Keratinocyte (primary cell): ENCODE measurements at regions not wholly inside any gene's neighbourhood (a gene's known extent, or its start where the extent isn't known, plus 50 kb on each side); places are given as distances from the start of the nearest gene placed in this dataset.

ENCODE experiments used
- DNase-seq: peaks from one replicate; pipeline ENCODE4 v3.0.0-alpha.2; 2011; ENCODE audit warnings: low read depth, missing footprints, low spot score
- FAIRE-seq: peaks from 2 replicates; lab custom pipeline; 2011; peaks lifted over from hg19 to GRCh38; lab: Jason Lieb, UNC
- H2AFZ ChIP-seq: 2 replicates; pipeline ENCODE4 v1.6.0; 2012; ENCODE audit warnings: low read length, control low read depth, inconsistent platforms; ENCODE audit not compliant: control insufficient read depth
- H3K27ac ChIP-seq: 2 replicates; pipeline ENCODE4 v1.5.1; 2011; ENCODE audit warnings: low read length; ENCODE audit not compliant: control insufficient read depth, insufficient read depth
- H3K27me3 ChIP-seq: 3 replicates; pipeline ENCODE4 v1.6.0; 2011; ENCODE audit warnings: low read length; ENCODE audit not compliant: control insufficient read depth, insufficient read depth; ENCODE audit errors: extremely low read depth
- H3K36me3 ChIP-seq, 2 experiments: 2 replicates in 1 of 2; 3 replicates in 1 of 2; pipeline ENCODE4 v1.5.1; 2011; ENCODE audit warnings: low read length in 2 of 2, mild to moderate bottlenecking in 1 of 2; ENCODE audit not compliant: control insufficient read depth in 2 of 2, insufficient read depth in 2 of 2; ENCODE audit errors: extremely low read depth in 1 of 2
- H3K4me1 ChIP-seq: 3 replicates; pipeline ENCODE4 v1.5.1; 2011; ENCODE audit warnings: low read length; ENCODE audit not compliant: control insufficient read depth, insufficient read depth; ENCODE audit errors: extremely low read depth
- H3K4me2 ChIP-seq: 3 replicates; pipeline ENCODE4 v1.6.0; 2011; ENCODE audit warnings: low read depth, low read length; ENCODE audit not compliant: control insufficient read depth, insufficient read depth; ENCODE audit errors: extremely low read depth
- H3K4me3 ChIP-seq, 3 experiments: fragments of 200-600 bp in 1 of 3; sonication (generic) in 1 of 3; 2 replicates in 2 of 3; 3 replicates in 1 of 3; pipeline ENCODE4 v1.5.1; 2011 to 2016; ENCODE audit warnings: low read length in 3 of 3, mild to moderate bottlenecking in 3 of 3, control low read depth in 2 of 3, inconsistent platforms in 1 of 3, low read depth in 1 of 3, mixed read lengths in 1 of 3, mixed run types in 1 of 3, moderate library complexity in 1 of 3; ENCODE audit not compliant: control insufficient read depth in 2 of 3, insufficient read depth in 2 of 3; ENCODE audit errors: extremely low read depth in 1 of 3
- H3K79me2 ChIP-seq: 2 replicates; pipeline ENCODE4 v1.6.0; 2012; ENCODE audit warnings: low read length; ENCODE audit not compliant: control insufficient read depth, insufficient read depth
- H3K9ac ChIP-seq: 3 replicates; pipeline ENCODE4 v1.6.0; 2011; ENCODE audit warnings: low read length; ENCODE audit not compliant: control insufficient read depth, insufficient read depth; ENCODE audit errors: extremely low read depth
- H3K9me1 ChIP-seq: 3 replicates; pipeline ENCODE4 v1.6.0; 2011; ENCODE audit warnings: low read length; ENCODE audit not compliant: control insufficient read depth, insufficient read depth; ENCODE audit errors: extremely low read depth
- H3K9me3 ChIP-seq: 2 replicates; pipeline ENCODE4 v1.5.1; 2012; ENCODE audit warnings: low read depth, low read length; ENCODE audit not compliant: control insufficient read depth
- H4K20me1 ChIP-seq: 3 replicates; pipeline ENCODE4 v1.6.0; 2011; ENCODE audit warnings: low read length; ENCODE audit not compliant: control insufficient read depth, insufficient read depth; ENCODE audit errors: extremely low read depth
- EZH2 ChIP-seq: IDR thresholded peaks from one replicate; pipeline ENCODE4 v1.6.1; 2012; ENCODE audit warnings: inconsistent platforms, mild to moderate bottlenecking, low read length, moderate library complexity
- dilution Hi-C: fragments of 300-500 bp; cut with MboI; formaldehyde crosslinking; loops from one replicate; pipeline ENCODE4 v1.7.0; 2020; ENCODE audit warnings: low sequenced_read_pairs; ENCODE audit not compliant: extremely low pct_ligation_motif_present
- TF ChIP-seq, protein P1 (sequence below), 3 experiments: IDR thresholded peaks in 1 of 3; conservative IDR thresholded peaks in 1 of 3; optimal IDR thresholded peaks in 1 of 3; 2 replicates in 2 of 3; 3 replicates in 1 of 3; pipeline versions ENCODE3 to v1.5.1; 2011; ENCODE audit warnings: low read length in 3 of 3, mild to moderate bottlenecking in 3 of 3, moderate library complexity in 2 of 3, control low read depth in 1 of 3, inconsistent platforms in 1 of 3; ENCODE audit not compliant: insufficient read depth in 2 of 3; ENCODE audit errors: extremely low read depth in 1 of 3

DNA sequence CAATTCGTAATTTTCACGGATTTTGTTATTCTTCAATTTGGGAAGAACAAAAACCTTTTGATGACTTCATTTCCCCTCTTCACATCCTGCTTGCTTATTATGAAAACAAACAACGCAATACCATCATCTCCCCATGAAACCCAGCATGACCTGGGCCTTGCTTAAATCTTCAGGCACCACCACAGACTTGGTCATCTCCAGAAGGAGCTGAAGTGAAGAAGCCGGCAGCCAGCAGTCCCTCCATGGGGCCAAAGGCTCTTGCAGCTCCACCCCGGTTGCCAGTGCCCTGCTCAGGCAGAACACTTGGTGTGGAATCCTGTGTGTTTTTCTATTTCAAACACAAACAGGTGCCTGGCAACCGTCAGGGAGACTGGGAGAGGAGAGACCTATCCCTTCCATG is 982.9 kb upstream of the TMEM132C start:
- DNase-seq (no peak), FAIRE-seq (no peak)
- H4K20me1 ChIP-seq = no peaks in the 10 kb centered on the region
- peak overlapping the region; percentile 84 for H3K27ac ChIP-seq
- TF ChIP-seq, protein P1, sequence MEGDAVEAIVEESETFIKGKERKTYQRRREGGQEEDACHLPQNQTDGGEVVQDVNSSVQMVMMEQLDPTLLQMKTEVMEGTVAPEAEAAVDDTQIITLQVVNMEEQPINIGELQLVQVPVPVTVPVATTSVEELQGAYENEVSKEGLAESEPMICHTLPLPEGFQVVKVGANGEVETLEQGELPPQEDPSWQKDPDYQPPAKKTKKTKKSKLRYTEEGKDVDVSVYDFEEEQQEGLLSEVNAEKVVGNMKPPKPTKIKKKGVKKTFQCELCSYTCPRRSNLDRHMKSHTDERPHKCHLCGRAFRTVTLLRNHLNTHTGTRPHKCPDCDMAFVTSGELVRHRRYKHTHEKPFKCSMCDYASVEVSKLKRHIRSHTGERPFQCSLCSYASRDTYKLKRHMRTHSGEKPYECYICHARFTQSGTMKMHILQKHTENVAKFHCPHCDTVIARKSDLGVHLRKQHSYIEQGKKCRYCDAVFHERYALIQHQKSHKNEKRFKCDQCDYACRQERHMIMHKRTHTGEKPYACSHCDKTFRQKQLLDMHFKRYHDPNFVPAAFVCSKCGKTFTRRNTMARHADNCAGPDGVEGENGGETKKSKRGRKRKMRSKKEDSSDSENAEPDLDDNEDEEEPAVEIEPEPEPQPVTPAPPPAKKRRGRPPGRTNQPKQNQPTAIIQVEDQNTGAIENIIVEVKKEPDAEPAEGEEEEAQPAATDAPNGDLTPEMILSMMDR (optimal IDR thresholded peaks at IDR 0.05 in 1 of 3, IDR thresholded peaks at IDR 0.05 in 1 of 3, conservative IDR thresholded peaks at IDR 0.05 in 1 of 3; ENCODE audit: extremely low read depth in 1 of 3, insufficient read depth in 2 of 3, low read length in 3 of 3) = no peak
- no peak for TF ChIP-seq EZH2
- no peaks in the 10 kb centered on the region for H3K27me3 ChIP-seq
- no peak overlapping the region for H3K9ac ChIP-seq
- dilution Hi-C loops = no loop called here
- H3K79me2 ChIP-seq = no peaks in the 10 kb centered on the region
- no peaks in the 10 kb centered on the region for H3K9me3 ChIP-seq
- no peaks in the 10 kb centered on the region for H3K36me3 ChIP-seq
- H2AFZ ChIP-seq = no peak overlapping the region
- H3K4me2 ChIP-seq = no peak overlapping the region
- H3K4me3 ChIP-seq = no peak overlapping the region
- H3K9me1 ChIP-seq = no peaks in the 10 kb centered on the region
- H3K4me1 ChIP-seq = peaks cover 15% of the 10 kb centered on the region

DNA sequence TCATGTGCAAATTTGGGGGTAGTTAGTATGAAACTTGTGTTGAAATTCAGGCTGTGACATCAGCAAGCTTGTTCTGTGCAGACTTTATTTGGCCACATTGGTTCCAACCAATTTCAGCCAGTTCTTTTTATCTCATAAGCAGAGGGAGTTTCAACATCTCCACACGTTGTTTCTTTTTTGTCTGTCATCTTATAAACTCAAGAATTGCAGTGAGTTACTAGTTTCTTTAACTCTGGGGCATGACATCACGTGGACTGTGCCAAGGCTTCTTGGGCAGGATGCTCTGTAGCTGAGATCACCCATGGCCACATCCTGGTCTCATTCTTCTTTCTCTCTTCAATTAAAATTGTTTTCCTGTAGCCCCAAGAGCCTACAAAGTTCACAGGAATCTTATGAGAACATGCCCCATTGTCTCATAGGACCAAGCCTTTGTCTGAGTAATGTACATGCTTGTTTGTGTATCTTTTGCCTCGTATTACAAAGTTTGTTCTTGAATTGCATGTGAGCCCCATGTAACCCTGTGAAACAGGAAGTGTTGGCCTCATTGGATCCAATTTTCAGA is 982.0 kb upstream of the TMEM132C start:
- H3K4me3 ChIP-seq = no peak overlapping the region
- FAIRE-seq (peak; percentile 92), DNase-seq (no peak)
- no peaks in the 10 kb centered on the region for H4K20me1 ChIP-seq
- H3K9me1 ChIP-seq = no peaks in the 10 kb centered on the region
- H3K36me3 ChIP-seq = no peaks in the 10 kb centered on the region
- peaks cover 15% of the 10 kb centered on the region for H3K4me1 ChIP-seq
- no peak overlapping the region for H3K9ac ChIP-seq
- no peaks in the 10 kb centered on the region for H3K27me3 ChIP-seq
- peak overlapping the region; percentile 9 for H3K4me2 ChIP-seq
- no peaks in the 10 kb centered on the region for H3K79me2 ChIP-seq
- dilution Hi-C loops = no loop called here
- H3K27ac ChIP-seq = peak overlapping the region; percentile 84
- H3K9me3 ChIP-seq = no peaks in the 10 kb centered on the region
- H2AFZ ChIP-seq = peak overlapping the region; percentile 55
- TF ChIP-seq EZH2 = no peak
- TF ChIP-seq, protein P1 (optimal IDR thresholded peaks at IDR 0.05 in 1 of 3, IDR thresholded peaks at IDR 0.05 in 1 of 3, conservative IDR thresholded peaks at IDR 0.05 in 1 of 3; ENCODE audit: extremely low read depth in 1 of 3, insufficient read depth in 2 of 3, low read length in 3 of 3) = no peak
